Common myeloid progenitor, CD34-positive (primary cell): ENCODE measurements at regions not wholly inside any gene's neighbourhood (a gene's known extent, or its start where the extent isn't known, plus 50 kb on each side); places are given as distances from the start of the nearest gene placed in this dataset.

Experiments used
- CTCF ChIA-PET: fragments of 350-600 bp; sonication (Branson Sonifier 250); formaldehyde crosslinking; loops from one replicate; lab custom pipeline; 2021; ENCODE audit warnings: antibody characterized with exemption; lab: Charles Lee
- POLR2A ChIA-PET: fragments of 350-600 bp; sonication (Branson Sonifier 250); formaldehyde crosslinking; loops from one replicate; lab custom pipeline; 2021; ENCODE audit warnings: antibody characterized with exemption; lab: Charles Lee
- DNase-seq, 3 donors: peaks; one replicate each; pipeline versions ENCODE4 v3.0.0 to v3.0.0-alpha.2; 2013
- H3K27ac ChIP-seq, 2 experiments: 1 replicate in 1 of 2; 2 replicates in 1 of 2; pipeline ENCODE4 v1.7.0; 2013; ENCODE audit warnings: inconsistent platforms in 2 of 2, low read length in 2 of 2, mild to moderate bottlenecking in 2 of 2, low read depth in 1 of 2, moderate library complexity in 1 of 2; ENCODE audit not compliant: severe bottlenecking in 2 of 2, insufficient read depth in 1 of 2, poor library complexity in 1 of 2
- H3K27me3 ChIP-seq, 5 experiments: replicated peaks in 2 of 5; 1 replicate in 3 of 5; 2 replicates in 2 of 5; pipeline versions ENCODE4 v1.6.1 to v1.7.0; 2013; ENCODE audit warnings: low read length in 4 of 5, mild to moderate bottlenecking in 2 of 5, moderate library complexity in 2 of 5, inconsistent platforms in 1 of 5; ENCODE audit not compliant: insufficient read depth in 5 of 5, control insufficient read depth in 4 of 5
- H3K36me3 ChIP-seq, 4 experiments: 1 replicate in 2 of 4; 2 replicates in 2 of 4; pipeline versions ENCODE4 v1.6.1 to v1.7.0; 2013; ENCODE audit warnings: low read length in 3 of 4, control low read depth in 1 of 4, mild to moderate bottlenecking in 1 of 4; ENCODE audit not compliant: control insufficient read depth in 4 of 4, insufficient read depth in 4 of 4
- H3K4me1 ChIP-seq, 4 experiments: 1 replicate in 3 of 4; 2 replicates in 1 of 4; pipeline versions ENCODE4 v1.6.1 to v1.7.1; 2013; ENCODE audit warnings: low read length in 3 of 4, mild to moderate bottlenecking in 3 of 4, control low read depth in 1 of 4, inconsistent platforms in 1 of 4, moderate library complexity in 1 of 4; ENCODE audit not compliant: control insufficient read depth in 4 of 4, insufficient read depth in 4 of 4; ENCODE audit errors: control extremely low read depth in 1 of 4
- H3K4me3 ChIP-seq, 7 experiments: 1 replicate in 4 of 7; 2 replicates in 3 of 7; pipeline versions ENCODE4 v1.5.1 to v1.7.0; 2013; ENCODE audit warnings: mild to moderate bottlenecking in 7 of 7, low read length in 6 of 7, moderate library complexity in 6 of 7, inconsistent platforms in 2 of 7, low read depth in 2 of 7, control low read depth in 1 of 7; ENCODE audit not compliant: insufficient read depth in 4 of 7, control insufficient read depth in 1 of 7; ENCODE audit errors: extremely low read depth in 1 of 7
- H3K9me3 ChIP-seq, 5 experiments: 1 replicate in 4 of 5; 2 replicates in 1 of 5; pipeline versions ENCODE4 v1.6.1 to v1.7.1; 2013; ENCODE audit warnings: low read length in 4 of 5, mild to moderate bottlenecking in 2 of 5, inconsistent platforms in 1 of 5, low read depth in 1 of 5, moderate library complexity in 1 of 5; ENCODE audit not compliant: control insufficient read depth in 4 of 5, insufficient read depth in 2 of 5; ENCODE audit errors: control extremely low read depth in 1 of 5
- WGBS: methylation state at CpG from one replicate; pipeline ENCODE4 v1.1.5; 2013; ENCODE audit not compliant: insufficient coverage; 5-methylcytosine and 5-hydroxymethylcytosine counted together

DNA sequence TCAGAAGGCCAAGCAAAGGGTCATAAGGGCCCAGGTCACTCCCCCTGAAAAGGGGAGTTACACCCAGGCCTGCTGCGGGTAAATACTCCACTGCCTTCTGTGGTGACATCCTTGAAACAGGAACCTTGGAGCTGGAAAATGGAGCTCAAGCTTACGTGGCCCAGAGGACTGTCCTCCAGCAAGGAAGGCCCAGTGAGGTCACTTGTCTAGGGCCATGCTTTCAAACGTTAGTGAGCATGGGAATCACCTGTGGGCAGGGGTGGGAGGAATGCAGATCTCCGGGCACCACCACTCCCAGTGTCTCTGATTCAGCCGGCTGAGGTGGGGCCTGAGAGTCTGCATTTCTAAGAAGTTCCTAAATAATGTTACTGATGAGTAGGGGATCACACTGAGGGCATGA is 140.5 kb upstream of the CCND2 start:
- CTCF ChIA-PET = interaction anchor here (0.7 to 1.4 kb wide), 5 partner anchors 13 to 249 kb away, joined by 3 to 4 read pairs (median 4); no protein-coding TSS in a partner anchor
- 100% methylated on average over 3 of the region's 5 CpGs for WGBS
- Histone ChIP-seq H3K27me3 (no peaks in the 10 kb centered on the region), H3K4me3 (no peak overlapping the region), H3K27ac (no peak overlapping the region), H3K36me3 (no peaks in the 10 kb centered on the region), H3K9me3 (no peaks in the 10 kb centered on the region), H3K4me1 (peaks cover 10 to 45% (median 26%) of the 10 kb centered on the region in 4 experiments)
- no peak for DNase-seq
- POLR2A ChIA-PET = interaction anchor here (0.5 kb wide), 1 partner anchor 138 kb away, joined by 3 read pairs; no protein-coding TSS in a partner anchor

GRCh38 chr12:4121506-4122020 is 152.0 kb upstream of the CCND2 start:
- WGBS = 75% methylated on average over 4 of the region's 6 CpGs

DNA sequence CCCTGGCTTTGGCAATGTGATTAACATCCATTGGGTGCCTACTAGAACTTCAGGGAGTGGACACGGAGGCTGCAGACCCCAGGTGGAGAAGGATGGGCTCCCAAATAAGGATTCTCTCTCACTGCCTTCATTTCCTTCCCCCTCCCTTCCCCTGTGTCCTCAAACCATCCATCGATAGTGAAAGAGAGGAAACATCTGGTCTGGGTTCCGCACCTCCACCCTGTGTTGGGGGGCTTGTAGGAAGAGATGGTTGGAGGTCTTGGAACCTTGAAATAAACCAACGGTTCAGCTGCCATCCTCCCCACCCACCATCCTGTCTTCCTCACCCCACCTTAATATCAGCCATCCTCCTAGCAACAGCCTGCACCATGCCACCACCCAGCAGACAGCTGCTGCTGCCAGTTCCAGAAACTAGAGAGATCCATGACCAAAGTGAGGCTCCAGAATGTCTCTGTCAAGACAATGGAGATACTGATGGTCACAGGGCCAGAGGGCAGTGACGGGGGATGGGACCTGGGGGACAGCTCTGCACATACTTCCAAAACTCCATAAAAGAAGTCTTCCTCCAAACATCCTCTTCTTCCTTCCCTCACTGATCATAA is 153.1 kb upstream of the CCND2 start:
- peak; percentile 33 to 93 (median 91) for DNase-seq
- no peaks in the 10 kb centered on the region for H3K36me3 ChIP-seq
- no peak overlapping the region for H3K4me3 ChIP-seq
- ChIA-PET POLR2A (interaction anchor here (1.5 kb wide), 1 partner anchor 151 kb away, joined by 4 read pairs; no protein-coding TSS in a partner anchor), CTCF (interaction anchor here (0.6 to 1.4 kb wide), 5 partner anchors 10 to 153 kb away, joined by 3 read pairs; partner anchors contain the start of gene CCND2)
- no peaks in the 10 kb centered on the region for H3K9me3 ChIP-seq
- no CpG with 5 or more reads among the region's 5 CpGs for WGBS
- H3K4me1 ChIP-seq = peaks cover 20 to 65% (median 64%) of the 10 kb centered on the region in 4 experiments
- H3K27me3 ChIP-seq = no peaks in the 10 kb centered on the region
- no peak overlapping the region for H3K27ac ChIP-seq

More at GRCh38 chr12:4121506-4122020, 152.0 kb upstream of the CCND2 start:
- ChIA-PET CTCF (interaction anchor here (1.2 to 1.4 kb wide), 2 partner anchors 11 to 122 kb away, joined by 3 read pairs; no protein-coding TSS in a partner anchor), POLR2A (no interaction called here)
- Histone ChIP-seq H3K9me3 (no peaks in the 10 kb centered on the region), H3K27ac (no peak overlapping the region), H3K4me3 (no peak overlapping the region), H3K27me3 (no peaks in the 10 kb centered on the region), H3K4me1 (peaks cover 12 to 53% (median 52%) of the 10 kb centered on the region in 4 experiments), H3K36me3 (no peaks in the 10 kb centered on the region)
- no peak for DNase-seq

- Histone ChIP-seq H3K4me1 (peaks cover 23 to 73% (median 71%) of the 10 kb centered on the region in 4 experiments), H3K27ac (peak overlapping the region in 1 of 2 experiments; percentile 11), H3K36me3 (no peaks in the 10 kb centered on the region), H3K4me3 (no peak overlapping the region), H3K9me3 (no peaks in the 10 kb centered on the region), H3K27me3 (no peaks in the 10 kb centered on the region)
- POLR2A ChIA-PET = interaction anchor here (1.5 kb wide), 1 partner anchor 152 kb away, joined by 4 read pairs; no protein-coding TSS in a partner anchor
- peak; percentile 28 to 63 (median 53) for DNase-seq
- 57% methylated on average over 6 of the region's 7 CpGs for WGBS
- CTCF ChIA-PET = interaction anchor here (1.0 to 10.2 kb wide), 4 partner anchors 26 to 154 kb away, joined by 3 to 98 read pairs (median 4); partner anchors contain the start of gene CCND2
Measured at GRCh38 chr12:4119157-4119761, 154.3 kb upstream of the CCND2 start.

GRCh38 chr12:4118601-4119156 is 154.9 kb upstream of the CCND2 start:
- peak overlapping the region in 4 of 7 experiments; percentile 1 to 44 (median 30) for H3K4me3 ChIP-seq
- POLR2A ChIA-PET = interaction anchor here (0.7 to 1.8 kb wide), 2 partner anchors 10 to 150 kb away, joined by 3 to 15 read pairs; no protein-coding TSS in a partner anchor

DNA sequence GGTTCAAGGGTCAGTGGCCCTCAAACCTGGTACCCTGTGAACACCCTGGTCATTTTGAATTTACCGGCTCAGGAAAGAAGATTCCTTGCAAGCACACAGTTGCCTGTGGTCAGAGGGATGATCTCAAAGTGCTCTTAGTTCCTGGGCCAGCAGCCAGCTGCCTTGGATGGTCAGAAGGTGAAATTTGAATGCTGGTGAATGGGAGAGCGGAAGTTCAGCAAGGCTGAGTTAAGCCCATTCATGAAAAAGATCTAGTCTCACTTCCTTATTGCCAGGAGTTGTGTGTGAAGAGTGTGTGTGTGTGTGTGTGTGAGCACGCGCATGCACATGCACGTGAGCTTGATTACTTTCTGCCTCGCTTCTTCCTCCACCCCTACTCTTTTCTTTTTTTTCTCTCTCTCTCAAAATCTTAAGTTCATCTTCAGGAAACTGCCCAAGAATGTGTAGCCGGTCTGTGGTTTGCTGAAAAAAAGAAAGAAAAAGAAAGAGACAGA is 155.5 kb upstream of the CCND2 start:
- DNase-seq = peak; percentile 84 to 97 (median 94)
- Histone ChIP-seq H3K27me3 (no peaks in the 10 kb centered on the region), H3K4me3 (peak overlapping the region in 5 of 7 experiments; percentile 1 to 60 (median 30)), H3K9me3 (no peaks in the 10 kb centered on the region), H3K27ac (peak overlapping the region in 1 of 2 experiments; percentile 11), H3K36me3 (no peaks in the 10 kb centered on the region), H3K4me1 (peaks cover 23 to 73% (median 71%) of the 10 kb centered on the region in 4 experiments)
- ChIA-PET POLR2A (interaction anchor here (0.7 to 1.8 kb wide), 2 partner anchors 9 to 151 kb away, joined by 3 to 15 read pairs; no protein-coding TSS in a partner anchor), CTCF (interaction anchor here (0.9 to 10.2 kb wide), 8 partner anchors 11 to 155 kb away, joined by 3 to 98 read pairs (median 4); partner anchors contain the start of gene CCND2)
- 0% methylated on average over 2 of the region's 7 CpGs for WGBS

More at GRCh38 chr12:4118601-4119156, 154.9 kb upstream of the CCND2 start:
- Histone ChIP-seq H3K27ac (peak overlapping the region in 1 of 2 experiments; percentile 11), H3K27me3 (no peaks in the 10 kb centered on the region), H3K9me3 (no peaks in the 10 kb centered on the region), H3K4me1 (peaks cover 23 to 73% (median 71%) of the 10 kb centered on the region in 4 experiments), H3K36me3 (no peaks in the 10 kb centered on the region)
- DNase-seq = peak in 1 of 3 donors; percentile 67
- WGBS = 27% methylated on average over 4 of the region's 7 CpGs
- CTCF ChIA-PET = interaction anchor here (0.9 to 10.2 kb wide), 6 partner anchors 11 to 155 kb away, joined by 3 to 98 read pairs (median 5); partner anchors contain the start of gene CCND2
